ENCODE measurements at regions not wholly inside any gene's neighbourhood (a gene's known extent, or its start where the extent isn't known, plus 50 kb on each side); places are given as distances from the start of the nearest gene placed in this dataset.
A peak's percentile ranks its signal among the peaks of the same experiment; 100 is the strongest.
"Not testable (repeated sequence)": the region's sequence is repeated elsewhere in the genome, so short reads cannot be mapped to it uniquely, and the experiment has no call there.

DNA sequence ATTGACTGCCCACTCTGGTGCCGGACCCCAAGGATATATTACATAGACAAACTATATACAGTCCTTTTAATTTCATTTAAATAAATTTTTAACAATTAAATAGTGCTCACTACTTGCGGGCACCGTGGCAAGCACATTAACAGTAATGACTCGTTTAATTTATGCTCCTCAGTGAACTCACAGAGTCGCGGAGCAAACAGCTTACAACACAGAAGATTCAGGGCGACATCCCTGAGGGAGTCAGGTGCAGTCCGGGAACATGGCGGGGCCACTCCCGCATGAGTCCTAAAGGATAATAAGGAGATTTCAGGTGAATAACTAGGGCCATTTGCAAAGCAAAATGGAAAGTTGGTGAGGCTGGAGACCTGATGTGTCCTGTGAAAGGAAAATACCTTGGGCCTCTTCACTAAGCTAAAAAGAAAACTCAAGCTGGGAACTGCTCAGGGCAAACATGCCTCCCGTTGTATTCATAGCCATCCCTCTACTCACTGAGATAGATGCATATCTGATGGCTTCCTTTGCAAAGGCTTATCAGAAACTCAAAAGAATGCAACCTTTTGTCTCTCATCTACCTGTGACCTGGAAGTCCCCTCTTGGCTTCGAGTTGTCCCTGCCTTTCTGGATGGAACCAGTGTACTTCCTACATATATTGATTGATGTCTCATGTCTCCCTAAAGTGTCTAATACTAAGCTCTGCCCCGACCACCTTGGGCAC is 125.6 kb downstream of the KLF6 start:
- DNase-seq (ENCODE audit: low read depth), result no peak

- DNase-seq (ENCODE audit: low read depth), result no peak
Observed at GRCh38 chr10:3658766-3659165, 126.2 kb downstream of the KLF6 start.

GRCh38 chr10:3656214-3656613 is 128.8 kb downstream of the KLF6 start:
- no peak for DNase-seq (ENCODE audit: low read depth)

- DNase-seq (ENCODE audit: low read depth), result no peak
Observed at GRCh38 chr10:3655528-3655927, 129.5 kb downstream of the KLF6 start.

- no peak for DNase-seq (ENCODE audit: low read depth)
Observed at GRCh38 chr10:3654980-3655379, 130.0 kb downstream of the KLF6 start.

GRCh38 chr10:3654496-3654895 is 130.5 kb downstream of the KLF6 start:
- DNase-seq (ENCODE audit: low read depth), result peak; percentile 9

DNA sequence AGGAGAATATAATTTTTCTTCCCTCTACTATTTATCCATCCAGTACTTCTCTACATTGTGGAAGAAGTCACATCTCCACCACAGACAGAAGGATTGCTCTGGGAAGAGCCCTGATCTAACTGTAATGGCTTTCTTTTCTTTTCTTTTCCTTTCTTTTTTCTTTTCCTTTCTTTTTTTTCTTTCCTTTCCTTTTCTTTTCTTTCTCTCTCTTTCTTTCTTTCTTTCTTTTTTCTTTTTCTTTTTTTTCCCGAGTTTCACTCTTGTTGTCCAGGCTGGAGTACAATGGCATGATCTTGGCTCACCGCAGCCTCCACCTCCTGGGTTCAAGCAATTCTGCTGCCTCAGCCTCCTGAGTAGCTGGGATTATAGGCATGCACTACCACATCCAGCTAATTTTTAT is 131.7 kb downstream of the KLF6 start:
- DNase-seq (ENCODE audit: low read depth), result not testable (repeated sequence)

DNA sequence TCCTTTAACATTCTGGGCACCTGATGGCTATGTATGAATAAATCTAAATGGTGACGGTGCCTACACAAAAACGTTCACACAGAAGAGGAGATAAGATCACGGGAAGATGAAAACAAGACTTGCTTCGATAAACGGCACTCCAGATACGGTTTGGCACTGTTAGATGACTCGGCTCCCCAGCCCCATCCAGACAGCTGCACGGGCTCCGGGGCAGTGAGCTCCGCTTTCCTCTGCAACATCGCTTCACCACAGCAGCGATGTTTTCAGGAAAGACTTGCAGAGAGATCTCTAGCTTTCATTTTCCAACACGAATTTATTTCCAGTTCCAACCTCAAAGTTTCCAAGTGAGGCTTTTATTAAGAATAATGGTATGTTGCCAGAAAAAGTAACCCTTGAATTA is 132.1 kb downstream of the KLF6 start:
- no peak for DNase-seq (ENCODE audit: low read depth)

DNA sequence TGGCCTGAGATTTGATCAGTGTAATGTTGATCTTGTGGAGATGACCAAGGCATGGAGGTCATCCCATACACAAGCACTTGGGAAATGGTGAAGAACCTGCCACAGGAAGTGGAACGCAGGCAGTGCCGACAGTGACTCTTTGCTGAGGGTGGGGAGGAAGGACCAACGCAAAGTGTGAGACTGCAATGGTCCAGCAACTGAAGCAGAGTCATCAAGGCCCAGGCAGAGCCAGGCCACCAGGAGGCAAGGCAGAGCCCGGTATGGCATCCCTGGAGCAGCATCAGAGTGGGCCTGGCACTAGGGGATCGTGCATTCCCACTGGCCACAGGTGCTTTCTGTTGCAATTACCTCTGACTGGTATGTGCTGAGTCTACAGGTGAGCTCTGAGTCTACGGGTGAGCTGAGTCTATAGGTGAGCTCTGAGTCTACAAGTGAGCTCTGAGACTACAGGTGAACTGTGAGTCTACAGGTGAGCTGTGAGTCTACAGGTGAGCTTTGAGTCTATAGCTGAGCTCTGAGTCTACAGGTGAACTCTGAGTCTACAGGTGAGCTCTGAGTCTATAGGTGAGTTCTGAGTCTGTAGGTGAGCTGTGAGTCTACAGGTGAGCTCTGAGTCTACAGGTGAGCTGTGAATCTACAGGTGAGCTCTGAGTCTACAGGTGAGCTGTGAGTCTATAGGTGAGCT is 132.9 kb downstream of the KLF6 start:
- no peak for DNase-seq (ENCODE audit: low read depth)

DNA sequence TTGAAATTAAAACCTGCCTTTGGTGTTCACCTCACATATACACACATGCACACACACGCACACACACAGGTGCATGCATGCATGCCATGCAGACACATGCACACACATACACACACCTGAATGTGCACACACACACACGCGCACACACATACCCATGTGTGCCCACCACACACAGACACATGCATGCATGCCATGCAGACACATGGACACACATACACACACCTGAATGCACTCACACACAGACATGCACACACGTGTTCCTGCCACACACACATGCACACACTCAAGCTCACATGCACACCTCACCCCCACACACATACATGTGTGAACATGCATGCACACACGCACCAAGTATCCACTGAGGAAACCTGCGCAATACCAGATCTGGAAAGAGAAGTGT is 136.4 kb downstream of the KLF6 start:
- no peak for DNase-seq (ENCODE audit: low read depth)

GRCh38 chr10:3648170-3648569 is 136.8 kb downstream of the KLF6 start:
- DNase-seq (ENCODE audit: low read depth), result no peak

DNA sequence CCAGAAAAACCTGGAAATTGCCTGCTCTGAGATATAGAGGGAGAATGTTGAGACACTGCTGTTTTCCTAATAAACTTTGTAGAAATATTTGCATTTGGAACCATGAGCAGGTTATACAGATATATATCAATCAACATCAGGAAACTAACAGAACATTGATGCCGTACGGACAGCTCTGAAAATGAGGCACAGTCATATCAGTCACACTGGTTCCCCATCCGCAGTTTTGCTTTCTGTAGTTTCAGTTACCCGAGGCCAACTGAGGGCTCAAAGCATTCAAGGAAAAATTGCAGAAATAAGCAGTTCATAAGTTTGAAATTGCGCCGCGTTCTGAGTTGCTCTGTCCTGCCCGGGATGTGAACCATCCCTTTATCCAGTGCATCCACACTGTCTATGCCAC is 137.9 kb downstream of the KLF6 start:
- no peak for DNase-seq (ENCODE audit: low read depth)

GRCh38 chr10:3645406-3645805 is 139.6 kb downstream of the KLF6 start:
- no peak for DNase-seq (ENCODE audit: low read depth)

DNA sequence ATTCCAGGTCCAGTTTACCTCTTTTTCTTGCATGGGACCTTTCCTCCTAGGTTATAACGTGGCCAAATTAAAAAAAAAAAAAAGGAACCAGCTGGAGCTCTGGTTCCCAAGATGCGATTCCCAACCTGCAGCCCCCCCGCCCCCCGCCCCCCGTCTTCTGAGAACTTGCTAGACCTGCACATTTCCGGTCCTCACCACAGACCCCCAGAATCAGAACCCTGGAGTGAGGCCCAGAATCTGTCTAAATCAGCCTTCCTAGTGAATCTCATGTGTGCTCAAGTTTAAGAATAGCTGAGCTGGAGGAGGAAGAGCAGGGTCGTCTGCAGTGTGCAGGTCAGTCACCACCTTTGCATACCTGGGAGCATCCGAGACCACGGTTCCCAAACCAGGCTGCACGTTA is 144.2 kb downstream of the KLF6 start:
- no peak for DNase-seq (ENCODE audit: low read depth)

GRCh38 chr10:3639546-3639945 is 145.5 kb downstream of the KLF6 start:
- DNase-seq (ENCODE audit: low read depth), result no peak

DNA sequence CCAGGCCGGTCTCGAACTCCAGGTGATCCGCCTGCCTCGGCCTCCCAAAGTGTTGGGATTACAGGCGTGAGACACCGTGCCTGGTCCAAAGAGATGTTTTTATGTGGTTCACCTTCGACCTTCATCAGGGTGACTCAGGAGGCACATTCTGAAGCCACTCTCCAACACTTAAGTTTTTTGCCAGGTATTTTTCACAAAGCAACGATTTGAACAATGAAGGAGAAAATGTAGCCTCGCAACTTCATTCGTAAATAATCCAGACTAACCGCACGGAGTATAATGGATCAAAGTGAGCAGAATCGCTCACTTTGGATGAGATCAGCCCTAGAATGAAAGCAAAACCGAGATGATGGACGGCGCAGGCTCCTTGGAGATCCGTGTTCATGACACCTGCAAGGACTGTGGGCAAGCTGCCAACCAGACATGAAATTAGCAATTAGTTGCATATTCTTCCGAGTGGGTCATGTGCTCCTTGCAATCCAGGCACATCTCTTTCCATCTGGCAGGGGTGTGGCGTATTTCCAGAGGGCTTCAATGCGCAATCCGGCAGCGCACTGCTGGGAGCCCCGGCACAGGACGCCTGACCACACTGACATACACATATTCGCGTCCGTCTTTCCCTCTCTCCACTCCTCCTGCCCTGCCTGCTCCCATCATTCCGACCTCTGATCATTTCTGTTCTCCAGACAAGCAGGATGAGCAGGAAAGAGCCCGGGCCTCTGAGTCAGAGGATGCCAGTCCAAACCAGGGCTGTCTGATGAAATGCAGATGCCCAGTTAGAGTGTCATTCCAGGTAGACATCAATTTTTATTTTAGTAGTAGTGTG is 148.4 kb downstream of the KLF6 start:
- no peak for DNase-seq (ENCODE audit: low read depth)

GRCh38 chr10:3635697-3636096 is 149.3 kb downstream of the KLF6 start:
- DNase-seq (ENCODE audit: low read depth), result no peak

DNA sequence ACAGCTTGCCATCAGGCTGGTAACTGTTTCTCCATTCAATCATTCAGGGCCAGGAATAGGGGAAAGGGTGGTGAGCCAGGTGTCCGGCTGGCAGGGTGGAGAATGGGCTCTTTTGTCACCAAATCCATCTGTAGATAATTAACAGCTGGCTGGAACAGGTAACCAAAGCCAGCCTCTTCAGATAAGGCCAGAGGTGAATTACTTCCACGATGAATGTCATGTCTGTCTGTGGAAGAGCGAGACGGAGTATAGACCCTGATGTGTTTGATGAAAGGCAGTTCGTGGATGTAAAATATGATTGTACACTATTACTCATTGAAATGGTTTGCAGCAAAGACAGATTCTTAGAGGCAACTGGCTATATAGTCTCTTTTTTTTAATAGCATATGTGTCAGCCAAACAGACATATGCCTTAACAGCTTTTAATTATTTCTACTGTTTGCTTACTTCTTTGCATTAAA is 149.8 kb downstream of the KLF6 start:
- DNase-seq (ENCODE audit: low read depth), result no peak

DNA sequence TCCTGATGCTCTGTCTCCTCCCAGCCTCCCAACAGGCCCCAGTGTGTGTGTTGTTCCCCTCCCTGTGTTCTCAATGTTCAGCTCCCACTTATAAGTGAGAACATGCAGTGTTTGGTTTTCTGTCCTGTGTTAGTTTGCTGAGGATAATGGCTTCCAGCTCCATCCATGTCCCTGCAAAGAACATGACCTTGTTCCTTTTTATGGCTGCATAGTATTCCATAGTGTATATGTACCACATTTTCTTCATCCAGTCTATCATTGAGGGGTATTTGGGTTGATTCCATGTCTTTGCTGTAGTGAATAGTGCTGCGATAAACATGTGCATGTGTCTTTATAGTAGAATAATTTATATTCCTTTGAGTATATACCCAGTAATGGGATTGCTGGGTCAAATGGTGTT is 150.4 kb downstream of the KLF6 start:
- not testable (repeated sequence) for DNase-seq (ENCODE audit: low read depth)

DNA sequence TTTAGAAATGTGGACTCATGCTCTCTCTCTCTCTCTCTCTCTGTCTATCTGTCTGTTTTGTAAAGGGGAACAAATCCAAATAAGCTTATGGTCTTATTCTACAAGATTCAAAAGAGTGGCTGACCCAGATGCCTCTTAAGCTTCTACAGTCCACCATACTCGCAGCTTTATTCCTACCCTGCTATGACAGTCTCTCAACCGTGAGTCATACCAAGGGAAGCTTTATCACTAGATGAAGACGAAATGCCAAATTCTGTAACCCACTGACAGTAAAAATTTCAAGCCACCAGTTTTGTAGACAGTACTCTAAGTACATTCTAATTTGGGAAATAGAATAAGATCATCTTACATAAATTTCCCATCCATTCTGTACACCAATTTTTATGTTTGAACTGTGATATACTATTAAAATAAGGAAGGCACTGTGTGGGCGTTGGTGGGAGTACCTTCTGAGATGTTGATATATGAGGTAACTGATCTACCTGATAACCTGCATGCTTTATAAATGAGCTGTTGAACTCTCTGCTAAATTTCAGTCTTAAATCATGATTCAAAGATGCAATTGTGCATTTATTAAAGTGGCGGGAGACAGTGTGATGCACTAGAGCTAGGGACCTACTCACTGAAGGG is 153.2 kb downstream of the KLF6 start:
- DNase-seq (ENCODE audit: low read depth), result no peak

DNA sequence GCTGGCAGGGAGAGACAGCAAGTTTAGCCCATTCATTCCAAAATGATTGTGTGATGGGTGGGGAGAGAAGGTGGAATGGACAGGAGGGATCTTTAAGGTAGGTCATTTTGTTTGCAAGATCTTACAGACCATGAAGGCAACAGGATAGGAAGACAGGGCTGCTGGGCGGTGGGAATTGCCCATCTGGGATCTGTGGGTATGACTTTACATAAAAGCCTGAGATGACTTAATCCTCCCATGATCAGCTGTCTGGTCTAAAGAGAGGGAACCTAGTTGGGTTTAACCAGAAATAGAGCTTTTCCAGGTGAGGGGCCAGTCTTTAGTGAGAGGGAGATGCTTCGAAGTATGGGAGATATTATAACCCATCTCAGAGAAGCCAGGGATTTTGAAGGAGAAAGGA is 153.7 kb downstream of the KLF6 start:
- no peak for DNase-seq (ENCODE audit: low read depth)

DNA sequence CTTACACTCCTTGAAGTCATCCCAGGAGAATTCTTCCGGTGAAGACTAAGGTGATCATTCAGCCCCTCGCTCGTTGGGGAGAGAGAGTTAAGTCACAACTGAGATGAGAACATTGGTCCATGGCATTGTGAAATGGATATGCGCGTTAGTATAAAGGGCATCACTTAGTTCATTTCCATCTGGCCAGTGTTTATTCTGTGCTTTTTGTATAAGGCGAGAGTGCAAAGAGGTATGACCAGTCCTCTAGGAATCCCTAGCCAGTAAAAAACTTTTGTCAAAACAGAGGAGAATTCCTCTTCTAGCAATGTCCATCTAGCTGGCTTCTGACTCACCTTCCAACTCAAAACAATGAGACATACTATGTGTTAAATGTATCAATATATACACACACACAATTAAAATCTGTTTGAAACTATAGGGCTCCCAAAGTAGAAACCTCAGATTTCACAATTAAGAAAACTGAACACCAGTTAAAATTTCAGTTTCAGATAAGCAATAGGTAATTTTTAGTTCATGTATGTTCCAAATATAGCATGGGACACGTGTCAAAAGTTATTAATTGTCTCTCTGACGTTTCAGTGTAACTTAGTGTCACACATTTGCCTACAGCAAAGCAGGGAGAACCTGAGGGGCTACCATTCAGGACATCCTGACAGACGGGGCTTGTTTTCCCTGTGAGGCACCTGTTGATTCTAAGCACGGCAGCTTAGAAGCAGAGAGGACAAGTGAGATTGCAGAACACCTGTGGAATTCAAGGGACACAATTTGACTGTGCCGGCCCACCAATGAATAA is 158.9 kb downstream of the KLF6 start:
- DNase-seq (ENCODE audit: low read depth), result peak; percentile 66
